Bone marrow (tissue), 2 donors: ENCODE measurements at regions not wholly inside any gene's neighbourhood (a gene's known extent, or its start where the extent isn't known, plus 50 kb on each side); places are given as distances from the start of the nearest gene placed in this dataset.
"Not testable (repeated sequence)": the region's sequence is repeated elsewhere in the genome, so short reads cannot be mapped to it uniquely, and the experiment has no call there.

Experiments used
- DNase-seq, 2 donors: peaks; one replicate each; lab custom pipeline; 2025; lab: John Stamatoyannopoulos, UW

GRCh38 chr6:157727629-157728182, 95.3 kb upstream of the SNX9 start:
- DNase-seq: no peak

DNA sequence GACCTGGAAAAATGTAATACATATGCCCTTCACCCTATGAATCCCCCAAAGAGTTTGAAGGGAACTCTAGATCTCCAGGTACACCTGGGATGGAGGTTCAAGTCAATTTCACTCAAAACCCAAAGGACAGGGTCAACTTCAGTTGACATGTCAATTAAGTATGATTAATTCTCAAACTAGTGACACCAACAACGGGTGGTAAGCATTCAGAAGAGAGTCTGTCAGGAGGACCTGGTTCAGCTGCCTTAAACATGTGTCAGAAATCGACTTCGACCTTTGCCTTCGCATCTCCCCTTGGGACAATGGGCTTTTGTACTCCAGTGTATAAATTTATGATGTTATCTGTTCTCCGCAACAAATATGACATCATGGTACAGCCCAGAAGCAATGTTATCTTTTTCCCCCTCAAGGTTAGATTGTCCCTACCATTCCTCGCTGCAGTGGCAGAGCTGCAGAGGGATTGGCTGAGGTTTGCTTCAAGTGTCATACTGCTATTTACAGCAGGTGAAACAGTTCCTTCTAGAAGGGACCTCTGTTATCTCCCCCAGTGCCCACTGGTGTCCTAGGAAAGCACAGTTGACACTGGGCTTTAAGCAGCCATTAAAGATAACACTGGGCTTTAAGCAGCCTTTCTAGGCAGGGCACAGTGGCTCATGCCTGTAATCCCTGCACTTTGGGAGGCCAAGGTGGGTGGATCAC, 94.7 kb upstream of the SNX9 start:
- no peak for DNase-seq

DNA sequence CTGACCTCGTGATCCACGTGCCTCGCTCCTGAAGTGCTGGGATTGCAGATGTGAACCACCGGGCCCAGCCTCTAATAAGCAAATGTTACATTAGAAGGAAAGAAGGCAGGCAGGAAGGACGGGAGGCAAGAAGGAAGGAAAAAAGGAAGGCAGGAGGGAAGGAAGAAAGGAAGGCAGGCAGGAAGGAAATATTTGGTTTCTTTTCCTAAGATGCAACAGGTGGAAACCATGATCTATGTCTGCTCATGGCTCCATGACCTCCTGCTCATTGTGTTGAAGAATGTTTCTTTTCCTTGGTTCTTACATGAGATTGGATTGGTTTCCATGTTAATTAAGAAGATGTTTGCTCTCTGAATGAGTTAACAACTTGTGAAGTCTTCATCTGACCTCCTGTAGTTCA, 91.8 kb upstream of the SNX9 start:
- no peak for DNase-seq

DNA sequence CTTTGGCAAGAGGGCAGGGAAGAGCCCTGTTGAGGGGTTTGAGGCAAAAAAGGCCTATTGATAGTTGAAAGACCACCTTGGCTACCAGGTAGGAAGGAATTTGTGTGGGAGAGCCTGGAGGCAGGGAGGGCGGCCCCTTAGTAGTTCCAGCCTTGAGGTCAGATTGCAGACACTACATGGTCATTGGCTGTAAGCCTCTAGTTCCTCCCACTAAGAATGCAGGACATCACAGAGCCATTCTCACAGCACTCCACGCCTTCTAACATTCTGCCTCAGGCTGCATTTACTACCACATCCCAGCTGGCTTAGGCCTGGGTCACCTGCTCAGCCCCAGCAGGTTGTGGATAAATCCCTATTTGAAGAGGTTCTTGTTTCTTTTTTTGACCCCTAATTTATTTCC, 91.0 kb upstream of the SNX9 start:
- no peak for DNase-seq

GRCh38 chr6:157732416-157733161, 90.5 kb upstream of the SNX9 start:
- DNase-seq: no peak

DNA sequence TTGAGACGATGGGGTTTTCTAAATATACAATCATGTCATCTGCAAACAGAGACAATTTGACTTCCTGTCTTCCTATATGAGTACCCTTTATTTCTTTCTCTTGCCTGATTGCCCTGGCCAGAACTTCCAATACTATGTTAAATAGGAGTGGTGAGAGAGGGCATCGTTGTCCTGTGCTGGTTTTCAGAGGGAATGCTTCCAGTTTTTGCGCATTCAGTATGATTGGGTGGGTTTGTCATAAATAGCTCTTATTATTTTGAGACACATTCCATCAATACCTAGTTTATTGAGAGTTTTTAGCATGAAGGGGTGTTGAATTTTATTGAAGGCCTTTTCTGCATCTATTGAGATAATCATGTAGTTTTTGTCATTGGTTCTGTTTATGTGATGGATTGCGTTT, 86.5 kb upstream of the SNX9 start:
- DNase-seq: not testable (repeated sequence)

- no peak for DNase-seq
These were observed 81.6 kb upstream of the SNX9 start for GRCh38 chr6:157741321-157741947.

DNA sequence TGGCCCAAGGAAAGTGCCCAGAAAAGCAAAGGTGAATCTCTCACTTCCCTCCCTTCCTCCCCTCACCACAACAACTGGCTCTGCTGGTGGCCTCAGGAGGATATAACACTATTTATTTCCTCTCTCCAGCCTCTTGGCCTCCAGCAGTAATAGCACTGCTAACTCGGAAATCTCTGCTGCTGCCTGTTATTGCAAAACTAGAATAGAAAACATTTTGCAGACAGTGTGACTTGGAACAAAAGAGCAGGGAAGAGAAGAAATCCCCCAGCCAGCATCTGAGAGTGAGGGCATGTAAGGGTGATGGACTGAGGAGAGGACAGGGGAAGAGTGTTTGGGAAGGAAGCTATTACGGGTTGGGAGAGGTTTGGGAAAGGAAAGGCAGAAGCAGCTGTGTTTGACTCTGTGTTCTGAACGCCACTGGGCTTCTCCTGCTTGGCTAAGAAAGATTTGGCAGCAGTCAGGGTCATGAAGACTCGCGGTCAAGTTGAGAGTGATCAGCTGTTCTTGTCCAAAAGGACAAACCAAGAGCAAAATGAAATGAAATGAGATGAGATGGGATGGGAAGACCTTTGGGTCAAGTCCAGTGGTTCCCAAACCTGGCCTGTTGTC, 81.0 kb upstream of the SNX9 start:
- no peak for DNase-seq

DNA sequence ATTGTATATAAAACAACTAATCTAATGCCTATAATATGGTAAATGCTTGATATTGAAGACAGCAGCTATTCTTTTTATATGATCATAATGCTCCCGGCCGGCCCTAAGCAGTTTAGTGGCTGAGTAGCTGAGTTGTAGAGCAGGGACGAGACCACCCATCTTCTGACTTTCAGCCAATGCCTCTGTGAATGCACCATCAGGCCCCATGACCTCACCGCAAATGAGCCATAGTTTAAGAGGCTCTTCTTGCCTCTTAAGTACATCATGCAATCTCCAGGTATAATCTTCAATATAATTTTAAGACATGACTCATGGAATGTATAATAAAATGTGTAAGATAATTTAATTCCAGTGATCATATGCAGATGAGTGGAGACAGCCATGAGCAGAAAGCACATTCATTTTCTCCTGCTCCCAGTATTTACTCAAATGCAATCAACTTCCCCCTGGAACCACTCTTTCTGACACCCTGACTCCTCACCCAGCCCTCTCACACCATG, 78.9 kb upstream of the SNX9 start:
- no peak for DNase-seq

DNA sequence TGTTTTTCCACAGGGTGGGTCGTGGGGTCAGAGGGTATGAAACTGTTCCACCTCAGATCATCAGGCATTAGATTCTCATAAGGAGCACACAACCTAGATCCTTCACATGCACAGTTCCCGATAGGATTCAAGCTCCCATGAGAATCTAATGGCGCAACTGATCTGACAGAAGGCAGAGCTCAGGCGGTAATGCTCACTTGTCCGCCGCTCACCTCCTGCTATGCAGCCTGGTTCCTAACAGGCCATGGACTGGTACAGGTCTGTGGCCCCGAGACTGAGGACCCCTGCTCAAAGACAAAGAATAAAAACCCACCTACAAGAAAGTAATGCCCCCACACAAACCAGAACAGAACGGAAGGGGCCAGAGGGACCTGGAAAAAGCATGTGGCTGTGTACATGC, 76.1 kb upstream of the SNX9 start:
- DNase-seq: no peak

- DNase-seq: no peak
These were observed 75.7 kb upstream of the SNX9 start for GRCh38 chr6:157747370-157747769.

GRCh38 chr6:157748839-157749571, 74.0 kb upstream of the SNX9 start:
- DNase-seq: no peak

GRCh38 chr6:157750973-157751372, 72.1 kb upstream of the SNX9 start:
- DNase-seq: not testable (repeated sequence)

- DNase-seq: no peak
These were observed 71.4 kb upstream of the SNX9 start for GRCh38 chr6:157751547-157752200.

GRCh38 chr6:157752879-157753278, 70.2 kb upstream of the SNX9 start:
- not testable (repeated sequence) for DNase-seq

DNA sequence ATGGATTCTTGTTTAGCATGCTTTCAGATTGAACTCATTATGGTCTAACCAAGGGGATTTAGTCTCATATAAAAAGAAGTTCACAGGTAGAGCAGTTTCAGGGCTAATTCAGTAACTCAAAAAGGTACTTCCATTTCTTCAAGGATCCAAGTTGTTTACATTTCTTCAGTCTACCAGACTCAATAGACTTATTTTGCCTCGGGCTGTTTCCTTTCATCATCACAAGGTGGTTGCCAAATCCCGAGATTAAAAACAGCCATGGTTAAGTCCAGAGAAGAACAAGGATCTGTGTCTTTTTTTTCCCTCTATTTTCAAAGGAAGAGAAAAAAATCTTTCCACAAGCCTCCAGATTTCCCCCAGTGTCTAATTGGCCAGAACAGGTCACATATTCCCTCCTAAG, 69.8 kb upstream of the SNX9 start:
- DNase-seq: no peak

DNA sequence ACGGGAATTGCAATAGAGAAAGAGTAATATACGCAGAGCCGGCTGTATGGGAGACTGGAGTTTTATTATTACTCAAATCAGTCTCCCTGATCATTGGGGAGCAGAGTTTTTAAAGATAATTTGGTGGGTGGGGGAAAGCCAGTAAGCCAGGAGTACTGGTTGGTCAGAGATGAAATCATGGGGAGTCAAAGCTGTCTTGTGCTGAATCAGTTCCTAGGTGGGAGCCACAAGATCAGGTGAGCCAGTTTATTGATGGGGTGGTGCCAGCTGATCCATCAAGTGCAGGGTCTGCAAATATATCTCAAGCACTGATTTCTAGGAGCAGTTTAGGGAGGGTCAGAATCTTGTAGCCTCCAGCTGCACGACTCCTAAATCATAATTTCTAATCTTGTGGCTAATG, 69.2 kb upstream of the SNX9 start:
- DNase-seq: not testable (repeated sequence)

DNA sequence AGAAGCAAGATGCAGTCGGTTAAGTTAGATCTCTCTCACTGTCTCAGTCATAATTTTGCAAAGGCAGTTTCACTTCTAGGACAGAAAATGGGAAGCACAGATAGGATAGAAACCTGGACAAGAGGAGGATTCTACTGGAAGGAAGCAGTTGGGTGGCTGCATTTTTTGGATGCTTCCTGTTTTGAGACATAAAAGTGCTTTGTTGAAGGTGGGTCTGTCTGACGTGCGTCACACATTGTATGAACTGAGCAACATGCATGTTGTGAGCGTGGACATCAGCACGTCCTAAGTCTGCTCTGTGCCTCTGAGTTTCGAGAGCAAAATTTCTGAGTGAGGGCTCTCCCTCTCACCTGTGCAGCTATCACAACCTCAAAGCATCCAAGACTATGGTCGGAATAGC, 68.7 kb upstream of the SNX9 start:
- DNase-seq: no peak

- no peak for DNase-seq
These were observed 67.9 kb upstream of the SNX9 start for GRCh38 chr6:157755032-157755745.

DNA sequence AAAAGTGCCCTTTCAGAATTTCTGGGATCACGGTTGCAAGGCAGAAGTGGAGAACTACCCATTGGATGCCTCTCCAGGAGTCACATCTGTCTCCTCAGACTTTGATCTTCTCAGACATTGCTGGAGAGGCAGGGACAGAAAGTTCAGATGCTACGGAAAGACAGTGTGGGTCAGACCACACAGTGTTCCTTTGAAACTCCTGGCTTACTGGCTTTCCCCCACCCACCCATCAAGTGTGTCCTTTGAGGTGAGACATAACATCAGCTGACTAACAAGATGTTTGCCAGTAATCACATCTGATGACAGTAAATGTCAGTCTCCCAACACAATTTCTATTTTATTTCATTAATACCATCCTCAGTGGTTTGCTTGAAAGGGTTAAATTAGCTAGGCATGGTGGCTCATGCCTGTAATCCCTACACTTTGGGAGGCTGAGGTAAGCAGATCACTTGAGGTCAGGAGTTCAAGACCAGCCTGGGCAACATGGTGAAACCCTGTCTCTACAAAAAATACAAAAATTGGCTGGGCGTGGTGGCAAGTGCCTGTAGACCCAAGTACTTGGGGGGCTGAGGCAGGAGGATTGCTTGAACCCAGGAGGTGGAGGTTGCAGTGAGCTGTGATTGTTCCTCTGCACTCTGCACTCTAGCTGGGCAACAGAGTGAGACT, 67.2 kb upstream of the SNX9 start:
- no peak for DNase-seq
